ENCODE measurements at regions not wholly inside any gene's neighbourhood (a gene's known extent, or its start where the extent isn't known, plus 50 kb on each side); places are given as distances from the start of the nearest gene placed in this dataset.
A peak's percentile ranks its signal among the peaks of the same experiment; 100 is the strongest.
"Not testable (repeated sequence)": the region's sequence is repeated elsewhere in the genome, so short reads cannot be mapped to it uniquely, and the experiment has no call there.

DNA sequence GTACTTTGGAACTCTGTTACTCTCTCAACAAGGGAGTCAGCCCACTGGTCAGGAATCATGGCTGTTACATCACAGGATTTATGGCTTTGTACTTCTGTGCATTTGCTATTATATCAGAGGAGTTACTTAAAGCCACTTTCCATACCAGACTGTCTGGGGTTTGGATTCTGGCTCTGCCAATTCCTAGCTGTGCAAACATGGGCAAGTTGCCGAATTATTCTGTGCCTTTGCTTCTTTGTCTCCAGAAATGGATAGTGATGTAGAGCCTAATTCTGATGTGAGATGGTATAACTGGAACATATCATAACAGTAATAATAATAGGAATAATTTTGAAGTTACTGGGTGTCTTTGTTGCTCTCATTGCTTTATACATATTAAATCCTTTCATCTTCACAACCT, 1047.3 kb upstream of the SEMA6A start:
- DNase-seq (ENCODE audit: low spot score) = no peak

DNA sequence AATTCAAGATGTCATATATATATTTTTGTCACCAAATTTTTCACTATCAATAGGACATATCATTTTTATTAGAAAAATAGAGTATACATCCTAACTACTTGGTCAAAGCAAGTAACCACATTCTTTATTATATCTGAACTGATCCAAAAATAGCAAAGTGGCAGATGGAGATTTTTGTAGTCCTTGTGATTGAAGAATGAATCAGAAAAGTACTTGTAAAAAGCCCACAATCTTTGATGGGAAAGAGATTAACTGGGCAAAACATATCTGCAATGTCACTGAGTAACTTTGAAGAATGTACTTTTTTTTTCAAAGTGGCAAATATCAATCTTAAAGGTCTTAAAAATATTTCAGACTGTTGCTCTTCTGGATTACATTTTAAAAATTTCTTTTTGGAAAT, 1040.6 kb upstream of the SEMA6A start:
- no peak for DNase-seq (ENCODE audit: low spot score)

GRCh38 chr5:117614408-117614807, 1039.8 kb upstream of the SEMA6A start:
- no peak for DNase-seq (ENCODE audit: low spot score)

GRCh38 chr5:117604845-117605244, 1030.2 kb upstream of the SEMA6A start:
- no peak for DNase-seq (ENCODE audit: low spot score)

GRCh38 chr5:117599811-117600210, 1025.2 kb upstream of the SEMA6A start:
- DNase-seq (ENCODE audit: low spot score) = not testable (repeated sequence)

DNA sequence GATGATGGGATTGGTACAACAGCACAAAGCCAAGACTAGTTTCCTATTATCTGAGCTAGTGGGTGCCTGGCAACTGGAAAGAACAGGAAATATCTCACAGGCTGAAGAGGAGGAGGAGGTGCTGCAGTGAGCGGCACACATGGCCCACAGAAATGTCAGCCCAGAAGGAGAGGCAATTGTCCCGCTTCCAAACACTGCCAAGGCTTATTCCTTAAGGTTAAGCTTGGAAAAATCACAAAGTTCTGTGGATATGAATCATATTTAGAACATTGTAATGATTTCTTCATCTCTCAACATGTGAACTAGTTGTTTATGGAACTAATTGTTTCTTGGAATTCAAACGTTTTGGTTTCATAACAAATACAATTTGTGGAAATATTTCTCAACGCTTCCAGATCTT, 1019.5 kb upstream of the SEMA6A start:
- DNase-seq (ENCODE audit: low spot score) = no peak

DNA sequence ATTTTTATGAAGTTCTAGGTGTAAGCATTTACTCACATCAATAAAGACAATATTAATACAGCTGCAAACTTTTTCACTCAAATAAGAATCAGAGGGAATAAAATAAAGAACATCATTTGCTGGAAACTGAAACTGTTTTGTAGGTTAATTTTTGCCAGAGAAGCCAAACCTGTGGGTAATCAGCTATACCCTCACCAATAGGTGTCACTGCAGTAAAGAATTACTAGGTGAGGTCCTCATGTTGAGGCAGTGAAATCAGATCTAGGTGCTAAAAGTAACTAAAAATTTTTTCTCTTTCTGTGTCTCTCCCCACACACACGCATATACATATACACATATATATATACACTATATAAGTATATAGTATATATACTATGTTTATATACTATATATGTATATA, 1016.3 kb upstream of the SEMA6A start:
- peak; percentile 42 for DNase-seq (ENCODE audit: low spot score)

GRCh38 chr5:117588611-117589010, 1014.0 kb upstream of the SEMA6A start:
- no peak for DNase-seq (ENCODE audit: low spot score)

GRCh38 chr5:117587111-117587510, 1012.5 kb upstream of the SEMA6A start:
- no peak for DNase-seq (ENCODE audit: low spot score)

DNA sequence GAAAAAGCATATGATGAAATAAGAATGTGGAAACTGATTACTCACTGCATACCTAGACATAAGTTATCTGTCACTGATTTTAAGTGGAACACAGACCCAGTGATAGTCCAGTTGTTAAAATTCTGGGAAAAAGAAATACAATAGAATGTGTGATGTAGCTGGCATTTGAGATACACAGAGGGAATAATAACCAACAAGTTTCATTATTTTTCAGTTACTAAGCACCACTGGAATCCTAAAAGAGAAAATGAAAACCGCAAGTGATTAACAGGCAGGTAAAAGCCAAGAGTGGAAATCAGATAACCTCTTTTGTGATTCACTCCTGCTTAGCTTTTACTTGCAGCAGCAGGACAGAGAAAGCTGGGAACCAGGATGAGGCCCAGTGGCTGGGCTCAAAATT, 994.0 kb upstream of the SEMA6A start:
- no peak for DNase-seq (ENCODE audit: low spot score)

DNA sequence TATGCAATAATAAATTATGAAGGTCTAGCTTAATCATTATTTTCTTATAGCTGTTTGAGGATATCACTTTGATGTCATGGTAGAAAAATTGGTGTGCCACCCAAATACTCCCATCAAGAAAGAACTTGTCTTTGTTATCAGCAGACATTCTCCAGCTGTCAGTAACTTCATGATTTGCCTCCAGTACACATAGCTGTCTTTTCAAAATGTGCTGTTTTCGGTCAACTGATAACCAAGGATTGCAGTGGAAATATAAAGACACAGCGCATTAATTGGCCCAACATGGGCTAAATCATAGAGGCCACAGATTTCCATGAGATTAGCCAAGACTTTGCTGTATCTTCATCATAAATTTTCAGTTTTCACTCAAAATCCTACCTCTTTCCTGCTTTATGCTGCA, 993.5 kb upstream of the SEMA6A start:
- DNase-seq (ENCODE audit: low spot score) = no peak

DNA sequence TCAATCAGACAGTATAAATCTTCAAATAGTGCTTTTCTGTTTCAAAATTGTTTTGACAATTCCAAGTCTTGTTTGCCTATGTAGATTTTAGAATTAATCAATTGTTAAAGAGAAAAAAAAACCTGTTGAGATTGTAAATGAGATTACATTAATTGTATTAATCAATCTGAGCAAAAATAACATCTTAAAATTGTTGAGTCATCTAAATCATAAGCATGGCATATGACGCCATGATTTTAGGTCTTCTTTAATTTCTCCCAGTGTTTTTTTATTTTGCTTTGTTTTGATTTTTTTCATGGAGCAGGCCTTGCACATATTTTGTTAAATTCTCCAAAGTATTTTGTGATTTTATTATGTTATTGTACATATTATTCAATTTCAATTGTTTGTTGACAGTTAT, 988.0 kb upstream of the SEMA6A start:
- no peak for DNase-seq (ENCODE audit: low spot score)

DNA sequence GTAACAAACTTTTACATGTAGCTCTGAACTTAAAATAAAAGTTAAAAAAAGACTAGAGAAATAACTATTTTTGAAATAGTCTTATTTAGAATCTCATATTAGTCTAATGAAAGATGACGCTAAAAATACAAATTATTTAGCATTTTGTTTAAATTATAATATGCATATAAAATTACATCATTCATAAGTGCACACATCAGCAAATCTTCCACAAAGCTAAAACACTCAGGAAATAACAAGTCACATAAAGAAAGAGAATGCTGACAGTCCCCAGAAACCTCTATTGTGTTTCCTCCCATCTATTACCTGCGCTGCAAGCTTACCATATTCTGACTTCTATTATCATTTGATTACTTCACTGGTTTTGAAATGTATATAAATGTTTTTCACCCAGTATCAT, 986.9 kb upstream of the SEMA6A start:
- no peak for DNase-seq (ENCODE audit: low spot score)

DNA sequence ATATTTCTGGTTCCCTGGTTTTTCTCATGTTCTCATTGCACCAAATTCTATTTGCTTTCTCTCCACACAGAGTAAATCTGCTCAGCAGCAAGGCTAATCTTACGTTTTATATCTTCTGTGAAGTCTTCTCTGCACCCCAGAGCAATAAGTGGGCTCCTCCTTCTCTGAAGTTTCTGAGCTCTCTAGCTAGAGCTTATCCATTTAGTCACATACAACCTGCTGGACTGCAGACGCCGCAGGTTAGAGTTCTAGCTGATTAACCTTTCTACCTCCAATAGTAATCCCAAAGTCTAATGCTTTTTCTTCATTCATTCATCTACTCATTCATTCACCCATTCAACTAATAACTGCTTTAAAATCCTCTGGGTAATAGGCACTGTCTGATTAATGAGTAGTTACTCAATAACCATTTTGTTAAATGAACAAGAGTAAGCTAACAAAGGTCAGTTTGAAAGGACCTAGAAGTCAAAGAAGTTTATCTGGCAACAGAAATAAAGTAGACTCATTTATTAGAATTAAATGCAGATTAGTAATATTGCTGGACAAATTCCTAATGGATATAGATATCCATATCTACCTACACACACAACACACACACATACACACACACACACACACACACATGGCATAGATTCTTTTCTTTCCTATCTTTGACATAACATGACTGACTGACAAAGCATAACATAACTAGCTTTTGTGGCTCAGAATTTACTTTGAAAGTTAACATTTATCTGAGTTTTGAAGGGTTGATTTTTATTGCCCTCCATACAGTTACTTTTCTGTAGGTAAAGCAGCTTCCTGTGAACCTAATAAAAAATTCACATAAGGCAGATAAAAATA, 984.6 kb upstream of the SEMA6A start:
- no peak for DNase-seq (ENCODE audit: low spot score)

DNA sequence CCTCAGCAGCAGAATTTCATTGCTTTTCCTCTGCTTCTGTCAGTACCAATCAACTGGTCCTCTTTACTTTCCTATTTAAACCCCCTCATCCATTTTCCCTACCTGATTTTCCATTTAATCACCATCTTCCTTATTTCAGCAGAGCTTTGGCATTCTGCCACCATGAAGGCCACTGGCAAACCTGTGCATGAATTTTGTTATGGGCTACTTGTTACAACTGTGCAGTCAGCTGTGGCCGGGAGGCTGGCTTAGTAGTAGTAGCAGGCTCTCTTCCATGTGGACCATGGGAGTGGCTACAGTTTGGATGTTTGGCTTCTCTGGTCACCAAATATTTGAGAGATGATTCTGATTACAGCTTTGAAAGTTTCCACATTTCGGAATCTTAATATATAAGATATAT, 976.6 kb upstream of the SEMA6A start:
- no peak for DNase-seq (ENCODE audit: low spot score)

DNA sequence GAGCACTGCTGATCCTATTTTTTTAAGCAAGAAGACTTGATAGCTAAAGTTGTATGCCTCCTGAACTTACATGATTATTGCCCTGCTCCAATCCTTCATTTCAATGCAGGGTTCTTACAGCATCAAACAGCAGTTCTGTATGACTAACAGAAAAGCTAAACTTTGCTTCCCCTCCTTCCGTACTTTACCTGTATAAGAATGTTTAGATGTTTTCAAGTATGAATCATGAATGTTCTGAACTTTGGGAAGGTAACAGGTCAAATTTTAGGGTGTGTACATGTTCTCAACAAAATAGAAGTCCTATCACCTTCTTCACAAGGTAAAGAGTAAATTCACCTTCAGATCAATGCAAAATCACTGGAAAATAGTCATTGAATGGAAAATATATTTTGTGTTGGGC, 972.6 kb upstream of the SEMA6A start:
- no peak for DNase-seq (ENCODE audit: low spot score)

GRCh38 chr5:117539692-117540091, 965.1 kb upstream of the SEMA6A start:
- DNase-seq (ENCODE audit: low spot score) = no peak

- DNase-seq (ENCODE audit: low spot score) = no peak
These were observed 959.2 kb upstream of the SEMA6A start for GRCh38 chr5:117533792-117534191.

DNA sequence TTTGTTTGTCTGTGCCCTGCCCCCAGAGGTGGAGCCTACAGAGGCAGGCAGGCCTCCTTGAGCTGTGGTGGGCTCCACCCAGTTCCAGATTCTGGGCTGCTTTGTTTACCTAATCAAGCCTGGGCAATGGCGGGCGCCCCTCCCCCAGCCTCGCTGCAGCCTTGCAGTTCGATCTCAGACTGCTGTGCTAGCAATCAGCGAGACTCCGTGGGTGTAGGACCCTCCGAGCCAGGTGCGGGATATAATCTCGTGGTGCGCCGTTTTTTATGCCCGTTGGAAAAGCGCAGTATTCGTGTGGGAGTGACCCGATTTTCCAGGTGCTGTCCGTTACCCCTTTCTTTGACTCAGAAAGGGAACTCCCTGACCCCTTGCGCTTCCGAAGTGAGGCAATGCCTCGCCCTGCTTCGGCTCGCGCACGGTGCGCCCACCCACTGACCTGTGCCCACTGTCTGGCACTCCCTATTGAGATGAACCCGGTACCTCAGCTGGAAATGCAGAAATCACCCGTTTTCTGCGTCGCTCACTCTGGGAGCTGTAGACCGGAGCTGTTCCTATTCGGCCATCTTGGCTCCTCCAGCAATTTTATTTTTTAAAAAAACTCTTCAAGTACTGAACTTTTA, 958.5 kb upstream of the SEMA6A start:
- DNase-seq (ENCODE audit: low spot score) = not testable (repeated sequence)

DNA sequence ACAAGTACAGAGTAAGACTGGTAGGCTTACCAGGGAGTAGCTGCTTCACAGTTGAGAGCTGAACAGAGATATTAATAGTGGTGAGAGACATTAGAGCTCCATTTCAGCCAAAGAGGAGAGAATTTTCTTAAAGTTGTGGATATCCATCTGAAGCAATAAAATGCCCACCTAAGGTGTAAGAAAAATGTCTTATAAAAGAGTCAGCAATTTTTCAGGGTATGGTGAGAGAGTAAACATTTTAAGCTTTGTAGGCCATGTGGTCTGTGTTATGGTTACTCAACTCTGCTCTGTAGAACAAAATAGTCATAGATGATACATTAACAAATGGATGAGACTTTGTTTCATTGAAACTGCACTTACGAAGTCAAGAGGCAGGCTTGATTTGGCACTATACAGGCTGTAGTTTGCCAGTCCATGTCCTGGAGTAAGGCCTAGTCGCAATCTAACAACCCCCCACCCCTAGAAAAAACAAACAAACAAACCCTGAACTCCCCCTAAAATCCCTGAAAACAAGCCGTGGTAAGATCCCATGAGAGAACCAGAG, 945.4 kb upstream of the SEMA6A start:
- DNase-seq (ENCODE audit: low spot score) = no peak

- no peak for DNase-seq (ENCODE audit: low spot score)
These were observed 929.7 kb upstream of the SEMA6A start for GRCh38 chr5:117504305-117504704.

DNA sequence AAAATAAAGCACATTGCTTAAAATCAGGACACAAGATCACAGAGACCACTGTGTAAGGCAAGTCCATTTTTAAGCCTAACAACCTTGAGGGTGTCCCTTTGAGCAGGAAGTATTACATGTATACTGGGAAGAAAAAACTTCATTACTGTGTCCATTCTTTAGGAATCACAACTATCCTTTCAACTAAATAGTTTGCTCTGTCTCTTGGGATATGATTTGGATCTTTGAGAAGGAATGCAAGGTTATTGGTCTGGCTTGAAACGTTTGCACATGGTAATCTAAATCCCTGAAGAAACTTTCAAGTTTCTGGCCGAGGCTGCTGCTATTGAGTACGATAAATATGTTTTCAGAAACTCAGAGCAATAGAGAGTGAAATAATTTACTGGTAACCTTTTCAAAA, 923.0 kb upstream of the SEMA6A start:
- no peak for DNase-seq (ENCODE audit: low spot score)

- no peak for DNase-seq (ENCODE audit: low spot score)
These were observed 922.2 kb upstream of the SEMA6A start for GRCh38 chr5:117496801-117497200.

DNA sequence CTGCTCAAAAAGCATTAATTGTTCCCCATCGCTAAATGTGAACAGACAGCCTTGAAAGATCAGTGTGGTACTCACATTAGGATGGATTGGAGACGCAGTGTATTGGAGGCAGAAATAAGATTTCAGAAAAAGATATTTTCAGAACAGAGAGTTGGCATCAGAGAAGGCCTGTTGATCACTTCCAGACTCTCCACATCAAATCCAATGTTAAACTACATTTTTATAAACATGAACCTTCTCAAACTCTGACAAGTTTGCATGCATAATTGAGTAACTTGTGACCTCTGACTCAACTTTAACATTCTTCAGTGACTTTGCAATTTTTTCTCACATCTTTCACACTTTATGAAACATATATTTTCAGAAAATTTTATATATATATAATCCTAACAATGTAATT, 919.6 kb upstream of the SEMA6A start:
- DNase-seq (ENCODE audit: low spot score) = no peak
